Panc1 (cell line): ENCODE measurements at regions not wholly inside any gene's neighbourhood (a gene's known extent, or its start where the extent isn't known, plus 50 kb on each side); places are given as distances from the start of the nearest gene placed in this dataset.

Experiments
- ATAC-seq: fragments of 200-7000 bp; cut with Tn5 transposase; 2 replicates; pipeline ENCODE4 v1.9.1; 2020; ENCODE audit warnings: mild to moderate bottlenecking, moderate library complexity
- BruUV-seq: library from RNA; stranded (reverse); fragments of 400-500 nt; replicated peaks from 2 replicates; lab custom pipeline; 2021; lab: Mats Ljungman, UMichigan
- CTCF ChIA-PET: fragments of 300-600 bp; sonication (Branson Sonifier 250); formaldehyde crosslinking; loops from one replicate; lab custom pipeline; 2022; ENCODE audit warnings: antibody characterized with exemption; lab: Charles Lee
- POLR2A ChIA-PET: fragments of 300-600 bp; sonication (Branson Sonifier 250); formaldehyde crosslinking; loops from one replicate; lab custom pipeline; 2022; ENCODE audit warnings: antibody characterized with exemption; lab: Charles Lee
- DNase-seq: peaks from one replicate; pipeline ENCODE4 v3.0.0-alpha.2; 2010; ENCODE audit warnings: low read depth, low spot score
- H3K27ac ChIP-seq: 2 replicates; pipeline ENCODE4 v1.5.1; 2011; ENCODE audit warnings: mild to moderate bottlenecking, low read length, inconsistent platforms
- H3K27me3 ChIP-seq: fragments of 200-500 bp; sonication (Bioruptor generic); 2 replicates; pipeline ENCODE4 v1.6.0; 2014; ENCODE audit warnings: low read length, inconsistent platforms; ENCODE audit not compliant: control insufficient read depth, insufficient read depth
- H3K36me3 ChIP-seq: fragments of 200-500 bp; sonication (Bioruptor generic); 2 replicates; pipeline ENCODE4 v1.5.1; 2014; ENCODE audit warnings: inconsistent platforms, mild to moderate bottlenecking, low read length, moderate library complexity; ENCODE audit not compliant: control insufficient read depth, insufficient read depth
- H3K4me1 ChIP-seq: 2 replicates; pipeline ENCODE4 v1.5.1; 2011; ENCODE audit warnings: inconsistent platforms, mild to moderate bottlenecking, low read length, moderate library complexity; ENCODE audit not compliant: control insufficient read depth, insufficient read depth
- H3K4me3 ChIP-seq, 2 experiments: 2 replicates each; pipeline ENCODE4 v1.5.1; 2011 to 2012; ENCODE audit warnings: low read depth in 2 of 2, low read length in 2 of 2, mild to moderate bottlenecking in 2 of 2, inconsistent platforms in 1 of 2, moderate library complexity in 1 of 2
- H3K9me3 ChIP-seq: fragments of 200-500 bp; sonication (Bioruptor generic); 2 replicates; pipeline ENCODE4 v1.5.1; 2014; ENCODE audit warnings: low read depth, mild to moderate bottlenecking, inconsistent platforms, low read length, moderate library complexity; ENCODE audit not compliant: control insufficient read depth, insufficient read depth
- POLR2AphosphoS5 ChIP-seq: IDR thresholded peaks from 2 replicates; pipeline ENCODE4 v1.6.1; 2012; ENCODE audit warnings: mild to moderate bottlenecking, low read depth, low read length, moderate library complexity
- SIN3A ChIP-seq: IDR thresholded peaks from 2 replicates; pipeline ENCODE4 v1.6.1; 2012; ENCODE audit warnings: low read depth, mild to moderate bottlenecking, low read length, moderate library complexity, borderline replicate concordance; ENCODE audit not compliant: insufficient read depth
- TCF7L2 ChIP-seq: IDR thresholded peaks from 2 replicates; pipeline ENCODE4 v1.6.1; 2011; ENCODE audit warnings: mild to moderate bottlenecking, low read depth, low read length, inconsistent platforms
- in situ Hi-C: cut with HindIII; loops from 2 replicates; pipeline ENCODE4 v1.10.0; 2016; ENCODE audit warnings: low sequenced_read_pairs, low pct_unique_long_range_greater_than_20kb
- intact Hi-C: fragments of 100-400 bp; cut with micrococcal nuclease; formaldehyde crosslinking; loops from one replicate; pipeline ENCODE4 v1.10.0; 2022; ENCODE audit not compliant: unreplicated experiment
- TF ChIP-seq, protein P1 (sequence below): fragments of 450-650 bp; IDR thresholded peaks from 2 replicates; pipeline ENCODE4 v1.5.1; 2017; ENCODE audit warnings: mild to moderate bottlenecking
- TF ChIP-seq, protein P2 (sequence below), 2 experiments: IDR thresholded peaks; 2 replicates each; pipeline ENCODE4 v1.6.1; 2011 to 2012; ENCODE audit warnings: low read depth in 2 of 2, control low read depth in 1 of 2, low read length in 1 of 2, mild to moderate bottlenecking in 1 of 2, moderate library complexity in 1 of 2; ENCODE audit not compliant: insufficient read depth in 1 of 2

DNA sequence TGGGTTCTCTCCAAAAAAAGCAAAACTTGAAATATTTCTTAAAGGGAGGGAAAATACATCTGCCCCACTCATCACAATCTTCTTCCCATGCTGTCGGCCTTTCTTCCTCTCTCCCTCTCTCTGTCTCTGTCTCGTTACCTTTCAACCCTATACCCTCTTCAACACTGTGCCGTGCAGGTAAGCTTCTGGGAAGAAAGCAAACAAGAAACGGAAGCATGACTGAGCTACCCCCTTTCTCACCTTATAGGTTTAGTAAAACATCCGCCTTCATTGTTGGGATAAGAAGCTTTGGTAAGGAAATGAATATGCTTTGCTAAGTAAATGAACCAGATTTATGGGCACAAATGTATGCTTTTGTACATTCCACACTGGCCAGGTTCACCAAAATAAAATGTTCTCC is 63.0 kb downstream of the TMEM30B start:
- peaks cover 3% of the 10 kb centered on the region; the same call in 1 of the 2 replicates for H3K27me3 ChIP-seq
- CTCF ChIA-PET, result no interaction called here
- H3K27ac ChIP-seq, result no peak overlapping the region
- H3K4me3 ChIP-seq, result no peak overlapping the region
- DNase-seq, result no peak
- POLR2A ChIA-PET, result no interaction called here
- no peaks in the 10 kb centered on the region for H3K9me3 ChIP-seq
- no peaks in the 10 kb centered on the region for H3K4me1 ChIP-seq
- in situ Hi-C loops (no loop called here), intact Hi-C loops (no loop called here)
- no peaks in the 10 kb centered on the region for H3K36me3 ChIP-seq
- no peak for TF ChIP-seq POLR2AphosphoS5
- TF ChIP-seq, protein P1, sequence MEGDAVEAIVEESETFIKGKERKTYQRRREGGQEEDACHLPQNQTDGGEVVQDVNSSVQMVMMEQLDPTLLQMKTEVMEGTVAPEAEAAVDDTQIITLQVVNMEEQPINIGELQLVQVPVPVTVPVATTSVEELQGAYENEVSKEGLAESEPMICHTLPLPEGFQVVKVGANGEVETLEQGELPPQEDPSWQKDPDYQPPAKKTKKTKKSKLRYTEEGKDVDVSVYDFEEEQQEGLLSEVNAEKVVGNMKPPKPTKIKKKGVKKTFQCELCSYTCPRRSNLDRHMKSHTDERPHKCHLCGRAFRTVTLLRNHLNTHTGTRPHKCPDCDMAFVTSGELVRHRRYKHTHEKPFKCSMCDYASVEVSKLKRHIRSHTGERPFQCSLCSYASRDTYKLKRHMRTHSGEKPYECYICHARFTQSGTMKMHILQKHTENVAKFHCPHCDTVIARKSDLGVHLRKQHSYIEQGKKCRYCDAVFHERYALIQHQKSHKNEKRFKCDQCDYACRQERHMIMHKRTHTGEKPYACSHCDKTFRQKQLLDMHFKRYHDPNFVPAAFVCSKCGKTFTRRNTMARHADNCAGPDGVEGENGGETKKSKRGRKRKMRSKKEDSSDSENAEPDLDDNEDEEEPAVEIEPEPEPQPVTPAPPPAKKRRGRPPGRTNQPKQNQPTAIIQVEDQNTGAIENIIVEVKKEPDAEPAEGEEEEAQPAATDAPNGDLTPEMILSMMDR, result no peak
- ATAC-seq, result no peak
- no TSS peak for BruUV-seq

DNA sequence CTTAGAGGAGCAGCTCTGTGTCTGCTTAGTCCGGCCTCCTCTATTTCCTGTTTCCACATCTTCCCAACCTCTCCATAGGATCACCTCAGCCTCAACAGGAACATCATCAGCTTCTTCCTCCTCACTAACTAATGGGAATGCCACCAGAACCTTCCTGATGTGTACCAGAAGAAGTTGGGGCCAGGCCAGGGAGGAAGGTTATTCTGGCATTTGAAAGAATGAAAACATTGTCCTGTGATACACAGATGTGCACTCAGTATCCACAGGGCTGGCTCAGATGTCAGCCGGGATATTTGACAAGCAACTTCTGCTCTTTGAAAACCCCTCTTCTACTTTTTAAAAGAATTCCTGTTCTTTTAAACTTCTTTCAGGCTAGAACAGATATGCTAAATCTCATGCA is 63.6 kb downstream of the TMEM30B start:
- TF ChIP-seq, protein P1, result no peak
- no peak for TF ChIP-seq POLR2AphosphoS5
- TF ChIP-seq, protein P2, sequence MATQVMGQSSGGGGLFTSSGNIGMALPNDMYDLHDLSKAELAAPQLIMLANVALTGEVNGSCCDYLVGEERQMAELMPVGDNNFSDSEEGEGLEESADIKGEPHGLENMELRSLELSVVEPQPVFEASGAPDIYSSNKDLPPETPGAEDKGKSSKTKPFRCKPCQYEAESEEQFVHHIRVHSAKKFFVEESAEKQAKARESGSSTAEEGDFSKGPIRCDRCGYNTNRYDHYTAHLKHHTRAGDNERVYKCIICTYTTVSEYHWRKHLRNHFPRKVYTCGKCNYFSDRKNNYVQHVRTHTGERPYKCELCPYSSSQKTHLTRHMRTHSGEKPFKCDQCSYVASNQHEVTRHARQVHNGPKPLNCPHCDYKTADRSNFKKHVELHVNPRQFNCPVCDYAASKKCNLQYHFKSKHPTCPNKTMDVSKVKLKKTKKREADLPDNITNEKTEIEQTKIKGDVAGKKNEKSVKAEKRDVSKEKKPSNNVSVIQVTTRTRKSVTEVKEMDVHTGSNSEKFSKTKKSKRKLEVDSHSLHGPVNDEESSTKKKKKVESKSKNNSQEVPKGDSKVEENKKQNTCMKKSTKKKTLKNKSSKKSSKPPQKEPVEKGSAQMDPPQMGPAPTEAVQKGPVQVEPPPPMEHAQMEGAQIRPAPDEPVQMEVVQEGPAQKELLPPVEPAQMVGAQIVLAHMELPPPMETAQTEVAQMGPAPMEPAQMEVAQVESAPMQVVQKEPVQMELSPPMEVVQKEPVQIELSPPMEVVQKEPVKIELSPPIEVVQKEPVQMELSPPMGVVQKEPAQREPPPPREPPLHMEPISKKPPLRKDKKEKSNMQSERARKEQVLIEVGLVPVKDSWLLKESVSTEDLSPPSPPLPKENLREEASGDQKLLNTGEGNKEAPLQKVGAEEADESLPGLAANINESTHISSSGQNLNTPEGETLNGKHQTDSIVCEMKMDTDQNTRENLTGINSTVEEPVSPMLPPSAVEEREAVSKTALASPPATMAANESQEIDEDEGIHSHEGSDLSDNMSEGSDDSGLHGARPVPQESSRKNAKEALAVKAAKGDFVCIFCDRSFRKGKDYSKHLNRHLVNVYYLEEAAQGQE (IDR thresholded peaks at IDR 0.05; ENCODE audit: insufficient read depth in 1 of 2, low read depth in 2 of 2, low read length in 1 of 2), result no peak
- TF ChIP-seq SIN3A, result no peak
- no peak for TF ChIP-seq TCF7L2
- Histone ChIP-seq H3K4me1 (no peaks in the 10 kb centered on the region), H3K9me3 (no peaks in the 10 kb centered on the region), H3K27ac (no peak overlapping the region), H3K27me3 (peaks cover 3% of the 10 kb centered on the region; the same call in 1 of the 2 replicates), H3K36me3 (no peaks in the 10 kb centered on the region), H3K4me3 (no peak overlapping the region)
- in situ Hi-C loops, result no loop called here
- no TSS peak for BruUV-seq
- intact Hi-C loops, result no loop called here
- no peak for ATAC-seq
- ChIA-PET CTCF (no interaction called here), POLR2A (no interaction called here)
- DNase-seq, result no peak
